22Rv1 (cell line): ENCODE measurements at regions not wholly inside any gene's neighbourhood (a gene's known extent, or its start where the extent isn't known, plus 50 kb on each side); places are given as distances from the start of the nearest gene placed in this dataset.

Experiments
- CTCF ChIP-seq: fragments of 450-650 bp; IDR thresholded peaks from 2 replicates; pipeline ENCODE4 v1.5.1; 2017; ENCODE audit warnings: mild to moderate bottlenecking
- ZFX ChIP-seq: fragments of 450-650 bp; IDR thresholded peaks from 2 replicates; pipeline ENCODE4 v1.6.1; 2017; ENCODE audit warnings: antibody characterized with exemption, borderline replicate concordance

- TF ChIP-seq CTCF (no peak), ZFX (no peak)
Observed at GRCh38 chr16:26316683-26317464, 625.1 kb downstream of the HS3ST4 start.
